HEK293 (cell line): ENCODE measurements at regions not wholly inside any gene's neighbourhood (a gene's known extent, or its start where the extent isn't known, plus 50 kb on each side); places are given as distances from the start of the nearest gene placed in this dataset.

Experiments used
- CTCF ChIA-PET: fragments of 350-600 bp; formaldehyde crosslinking; extraction: SDS; loops from one replicate; lab custom pipeline; 2021; ENCODE audit warnings: antibody characterized with exemption; lab: Yijun Ruan, JAX
- POLR2A ChIA-PET: fragments of 300-600 bp; formaldehyde crosslinking; extraction: SDS; loops from one replicate; lab custom pipeline; 2020; ENCODE audit warnings: antibody characterized with exemption, inconsistent platforms; lab: Yijun Ruan, JAX
- H3K27ac ChIP-seq: fragments of 200-500 bp; sonication (Bioruptor generic); 2 replicates; pipeline ENCODE4 v1.5.1; 2014; ENCODE audit warnings: low read depth, low read length, control low read depth, inconsistent platforms; ENCODE audit errors: extremely low read depth
- H3K36me3 ChIP-seq, 2 experiments: fragments of 200-500 bp in 1 of 2; sonication (Bioruptor generic) in 1 of 2; 1 replicate in 1 of 2; 2 replicates in 1 of 2; pipeline ENCODE4 v1.5.1; 2014 to 2017; ENCODE audit warnings: inconsistent platforms in 2 of 2, low read length in 2 of 2; ENCODE audit not compliant: control insufficient read depth in 2 of 2, insufficient read depth in 1 of 2
- H3K4me1 ChIP-seq: fragments of 200-500 bp; sonication (Bioruptor generic); 2 replicates; pipeline ENCODE4 v1.5.1; 2014; ENCODE audit warnings: mild to moderate bottlenecking, low read length, inconsistent platforms; ENCODE audit not compliant: control insufficient read depth, insufficient read depth
- H3K4me3 ChIP-seq: 2 replicates; pipeline ENCODE4 v1.5.1; 2011; ENCODE audit warnings: low read depth, mild to moderate bottlenecking, control low read depth, low read length, moderate library complexity
- H3K9me3 ChIP-seq: fragments of 200-500 bp; sonication (Bioruptor generic); 2 replicates; pipeline ENCODE4 v1.5.1; 2014; ENCODE audit warnings: low read depth, low read length, inconsistent platforms; ENCODE audit not compliant: control insufficient read depth, insufficient read depth
- BCL11A ChIP-seq: fragments of 450-650 bp; formaldehyde crosslinking; IDR thresholded peaks from 2 replicates; pipeline ENCODE4 v1.5.1; 2016; ENCODE audit warnings: low read depth, missing biosample characterization, missing genetic modification characterization
- BCL11B ChIP-seq: fragments of 450-650 bp; formaldehyde crosslinking; IDR thresholded peaks from 2 replicates; pipeline ENCODE4 v1.5.1; 2016; ENCODE audit warnings: low read depth, missing biosample characterization, missing genetic modification characterization
- HOXC10 ChIP-seq: sonication (generic); formaldehyde crosslinking; IDR thresholded peaks from 2 replicates; pipeline ENCODE4 v1.8.1; 2023; ENCODE audit warnings: mild to moderate bottlenecking, missing genetic modification reagents
- KLF9 ChIP-seq: fragments of 450-650 bp; formaldehyde crosslinking; IDR thresholded peaks from 2 replicates; pipeline ENCODE4 v1.5.1; 2016; ENCODE audit warnings: missing biosample characterization, missing genetic modification characterization, low read depth
- REST ChIP-seq: fragments of 450-650 bp; formaldehyde crosslinking; IDR thresholded peaks from 2 replicates; pipeline ENCODE4 v1.5.1; 2016; ENCODE audit warnings: missing biosample characterization, missing genetic modification characterization
- SCRT1 ChIP-seq: fragments of 450-650 bp; formaldehyde crosslinking; IDR thresholded peaks from 2 replicates; pipeline ENCODE4 v1.5.1; 2016; ENCODE audit warnings: missing biosample characterization, missing genetic modification characterization, borderline replicate concordance
- YY2 ChIP-seq: fragments of 450-650 bp; formaldehyde crosslinking; IDR thresholded peaks from 2 replicates; pipeline ENCODE4 v1.5.1; 2016; ENCODE audit warnings: missing biosample characterization, missing genetic modification characterization
- ZFHX2 ChIP-seq: fragments of 450-650 bp; formaldehyde crosslinking; conservative IDR thresholded peaks from 2 replicates; pipeline ENCODE4 v1.5.1; 2016; ENCODE audit warnings: missing biosample characterization, missing genetic modification characterization
- ZFP37 ChIP-seq: fragments of 450-650 bp; formaldehyde crosslinking; IDR thresholded peaks from 2 replicates; pipeline ENCODE4 v1.5.1; 2016; ENCODE audit warnings: missing biosample characterization, missing genetic modification characterization
- ZIC2 ChIP-seq: fragments of 450-650 bp; formaldehyde crosslinking; IDR thresholded peaks from 2 replicates; pipeline ENCODE4 v1.5.1; 2016; ENCODE audit warnings: missing biosample characterization, missing genetic modification characterization
- ZNF157 ChIP-seq: fragments of 450-650 bp; formaldehyde crosslinking; IDR thresholded peaks from 2 replicates; pipeline ENCODE4 v1.5.1; 2016; ENCODE audit warnings: missing biosample characterization, missing genetic modification characterization
- ZNF175 ChIP-seq: fragments of 450-650 bp; formaldehyde crosslinking; IDR thresholded peaks from 2 replicates; pipeline ENCODE4 v1.5.1; 2016; ENCODE audit warnings: missing biosample characterization, missing genetic modification characterization
- ZNF24 ChIP-seq: fragments of 450-650 bp; formaldehyde crosslinking; IDR thresholded peaks from 2 replicates; pipeline ENCODE4 v1.5.1; 2016; ENCODE audit warnings: missing biosample characterization, missing genetic modification characterization
- ZNF274 ChIP-seq, 2 experiments: fragments of 200-500 bp in 1 of 2; fragments of 450-650 bp in 1 of 2; sonication (Bioruptor generic) in 1 of 2; formaldehyde crosslinking in 1 of 2; IDR thresholded peaks; 2 replicates each; pipeline versions ENCODE4 v1.5.1 to v1.6.1; 2014 to 2016; ENCODE audit warnings: borderline replicate concordance in 1 of 2, inconsistent platforms in 1 of 2, low read length in 1 of 2, missing biosample characterization in 1 of 2, missing genetic modification characterization in 1 of 2
- ZNF311 ChIP-seq: fragments of 450-650 bp; formaldehyde crosslinking; IDR thresholded peaks from 2 replicates; pipeline ENCODE4 v1.5.1; 2017; ENCODE audit warnings: missing biosample characterization, missing genetic modification characterization, borderline replicate concordance
- ZNF426 ChIP-seq: fragments of 450-650 bp; formaldehyde crosslinking; IDR thresholded peaks from 2 replicates; pipeline ENCODE4 v1.5.1; 2017; ENCODE audit warnings: missing biosample characterization, missing genetic modification characterization, mild to moderate bottlenecking, inconsistent platforms, moderate library complexity
- ZNF555 ChIP-seq: fragments of 450-650 bp; formaldehyde crosslinking; conservative IDR thresholded peaks from 2 replicates; pipeline ENCODE4 v1.5.1; 2017; ENCODE audit warnings: missing biosample characterization, mild to moderate bottlenecking, missing genetic modification characterization, inconsistent platforms
- ZNF623 ChIP-seq: fragments of 450-650 bp; formaldehyde crosslinking; IDR thresholded peaks from 2 replicates; pipeline ENCODE4 v1.5.1; 2016; ENCODE audit warnings: missing biosample characterization, missing genetic modification characterization
- ZNF624 ChIP-seq: fragments of 450-650 bp; formaldehyde crosslinking; IDR thresholded peaks from 2 replicates; pipeline ENCODE4 v1.5.1; 2017; ENCODE audit warnings: missing biosample characterization, missing genetic modification characterization
- ZNF654 ChIP-seq: fragments of 450-650 bp; formaldehyde crosslinking; IDR thresholded peaks from 2 replicates; pipeline ENCODE4 v1.5.1; 2016; ENCODE audit warnings: low read depth, missing biosample characterization, missing genetic modification characterization
- ZNF76 ChIP-seq: fragments of 450-650 bp; formaldehyde crosslinking; IDR thresholded peaks from 2 replicates; pipeline ENCODE4; 2016; ENCODE audit warnings: low read depth, missing biosample characterization, missing genetic modification characterization, borderline replicate concordance
- ZNF768 ChIP-seq: fragments of 450-650 bp; formaldehyde crosslinking; IDR thresholded peaks from 2 replicates; pipeline ENCODE4 v1.5.1; 2018; ENCODE audit warnings: missing biosample characterization, mild to moderate bottlenecking, missing genetic modification characterization

DNA sequence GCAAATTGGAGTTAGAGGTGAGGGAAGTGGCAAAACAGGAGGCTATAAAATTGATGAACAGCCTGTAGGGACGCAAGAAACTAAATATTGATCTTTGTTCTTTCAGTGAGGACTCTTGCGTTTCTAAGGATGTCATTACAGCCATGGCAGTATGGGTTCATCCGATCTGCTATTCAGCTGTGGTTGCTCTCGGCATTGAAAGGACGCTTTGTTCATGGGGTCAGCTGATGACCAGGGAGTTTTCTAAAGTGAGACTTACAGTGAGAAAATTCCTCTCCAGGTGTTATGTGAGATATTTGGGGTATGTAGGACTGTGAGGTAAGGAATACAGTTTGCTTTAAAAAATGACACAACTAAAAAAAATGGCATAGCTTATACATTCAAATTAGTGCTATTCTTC is 52.7 kb upstream of the PELI1 start:
- POLR2A ChIA-PET: no interaction called here
- H3K4me1 ChIP-seq: no peaks in the 10 kb centered on the region
- TF ChIP-seq SCRT1 (tag by site-specific recombination): no peak
- TF ChIP-seq ZNF175 (tag by site-specific recombination): no peak
- TF ChIP-seq ZFP37: no peak
- TF ChIP-seq ZNF426 (tag by site-specific recombination): no peak
- no peak for TF ChIP-seq ZIC2 (tag by site-specific recombination)
- TF ChIP-seq ZNF76 (tag by site-specific recombination): no peak
- TF ChIP-seq BCL11B (tag by site-specific recombination): no peak
- TF ChIP-seq BCL11A: no peak
- no peak for TF ChIP-seq ZNF623
- no peak for TF ChIP-seq ZNF157 (tag by site-specific recombination)
- TF ChIP-seq KLF9 (tag by site-specific recombination): no peak
- no peak for TF ChIP-seq REST (tag by site-specific recombination)
- no peak for TF ChIP-seq HOXC10 (CRISPR knock-in tag)
- no peak for TF ChIP-seq ZNF624
- no peak for TF ChIP-seq ZNF311 (tag by site-specific recombination)
- TF ChIP-seq, all 188 proteins: peak for 0
- Histone ChIP-seq H3K27ac (no peak overlapping the region), H3K9me3 (no peaks in the 10 kb centered on the region), H3K36me3 (no peaks in the 10 kb centered on the region), H3K4me3 (no peak overlapping the region)
- CTCF ChIA-PET: no interaction called here

GRCh38 chr2:64201151-64201550 is 56.9 kb upstream of the PELI1 start:
- Histone ChIP-seq H3K27ac (no peak overlapping the region), H3K36me3 (no peaks in the 10 kb centered on the region), H3K4me1 (no peaks in the 10 kb centered on the region), H3K4me3 (no peak overlapping the region), H3K9me3 (no peaks in the 10 kb centered on the region)
- CTCF ChIA-PET: interaction anchor here (0.7 kb wide), 1 partner anchor 144 kb away, joined by 4 read pairs; no protein-coding TSS in a partner anchor
- POLR2A ChIA-PET: no interaction called here
- TF ChIP-seq ZNF654 (no peak), ZNF768 (no peak), ZFHX2 (no peak), ZNF274 (IDR thresholded peaks at IDR 0.05; ENCODE audit: low read length) (no peak), ZNF274 (tag by site-specific recombination; IDR thresholded peaks at IDR 0.05; ENCODE audit: borderline replicate concordance) (no peak), ZNF555 (tag by site-specific recombination) (no peak), ZNF24 (tag by site-specific recombination) (no peak), YY2 (no peak)
